T-cell (primary cell): ENCODE measurements at regions not wholly inside any gene's neighbourhood (a gene's known extent, or its start where the extent isn't known, plus 50 kb on each side); places are given as distances from the start of the nearest gene placed in this dataset.

ENCODE experiments used
- ATAC-seq, 4 experiments: fragments of 200-7000 bp in 3 of 4; fragments of 150-1000 bp in 1 of 4; cut with Tn5 transposase; replicated peaks in 1 of 4; 1 replicate in 3 of 4; 2 replicates in 1 of 4; pipeline ENCODE4 v1.10.0; 2021; ENCODE audit warnings: moderate library complexity in 3 of 4, mild to moderate bottlenecking in 2 of 4, moderate number of reproducible peaks in 1 of 4
- CTCF ChIA-PET, 2 donors: fragments of 300-600 bp; sonication (Branson Sonifier 250); formaldehyde crosslinking; loops; one replicate each; lab custom pipeline; 2022; ENCODE audit warnings: antibody characterized with exemption in 2 of 2; lab: Charles Lee
- POLR2A ChIA-PET, 2 donors: fragments of 300-600 bp; sonication (Branson Sonifier 250); formaldehyde crosslinking; loops; one replicate each; lab custom pipeline; 2022; ENCODE audit warnings: antibody characterized with exemption in 2 of 2; lab: Charles Lee
- DNase-seq, 35 experiments: peaks; one replicate each; pipeline versions ENCODE4 v3.0.0 to v3.0.0-alpha.2; 2013 to 2023
- H3K27ac ChIP-seq: one replicate; pipeline ENCODE4 v1.5.1; 2013; ENCODE audit warnings: low read length
- H3K27me3 ChIP-seq, 2 experiments: replicated peaks in 1 of 2; 1 replicate in 1 of 2; 2 replicates in 1 of 2; pipeline versions ENCODE4 v1.6.1 to v1.7.0; 2013; ENCODE audit warnings: low read length in 1 of 2, mixed read lengths in 1 of 2; ENCODE audit not compliant: control insufficient read depth in 2 of 2, insufficient read depth in 2 of 2; ENCODE audit errors: extremely low read depth in 1 of 2
- H3K36me3 ChIP-seq, 2 donors: 1 replicate in 1 of 2; 2 replicates in 1 of 2; pipeline versions ENCODE4 v1.6.1 to v1.7.0; 2013; ENCODE audit warnings: low read length in 1 of 2; ENCODE audit not compliant: control insufficient read depth in 2 of 2, insufficient read depth in 1 of 2; ENCODE audit errors: extremely low read depth in 1 of 2
- H3K4me1 ChIP-seq, 2 experiments: 1 replicate in 1 of 2; 2 replicates in 1 of 2; pipeline versions ENCODE4 v1.6.1 to v1.7.0; 2013; ENCODE audit warnings: low read length in 2 of 2, mixed read lengths in 1 of 2; ENCODE audit not compliant: insufficient read depth in 2 of 2, control insufficient read depth in 1 of 2; ENCODE audit errors: extremely low read depth in 1 of 2
- H3K4me3 ChIP-seq, 2 donors: 1 replicate in 1 of 2; 2 replicates in 1 of 2; pipeline versions ENCODE4 v1.5.1 to v1.7.0; 2013; ENCODE audit warnings: mild to moderate bottlenecking in 2 of 2, low read length in 1 of 2, moderate library complexity in 1 of 2; ENCODE audit not compliant: control insufficient read depth in 1 of 2; ENCODE audit errors: extremely low read depth in 1 of 2
- H3K9me3 ChIP-seq: 2 replicates; pipeline ENCODE4 v1.7.0; 2013
- H3K27ac Mint-ChIP-seq, 2 donors: one replicate each; pipeline ENCODE4 v1.8.0; 2020 to 2021; ENCODE audit warnings: mild to moderate bottlenecking in 2 of 2, mixed read lengths in 2 of 2
- H3K27me3 Mint-ChIP-seq, 2 donors: one replicate each; pipeline ENCODE4 v1.8.0; 2021 to 2022; ENCODE audit warnings: mixed read lengths in 2 of 2
- H3K36me3 Mint-ChIP-seq: one replicate; pipeline ENCODE4 v1.8.0; 2021; ENCODE audit warnings: mixed read lengths
- H3K4me1 Mint-ChIP-seq, 3 donors: one replicate each; pipeline ENCODE4 v1.8.0; 2020 to 2022; ENCODE audit warnings: mixed read lengths in 3 of 3, mild to moderate bottlenecking in 1 of 3
- H3K4me3 Mint-ChIP-seq, 3 donors: one replicate each; pipeline ENCODE4 v1.8.0; 2020 to 2022; ENCODE audit warnings: mild to moderate bottlenecking in 3 of 3, mixed read lengths in 3 of 3, moderate library complexity in 3 of 3
- H3K9me3 Mint-ChIP-seq, 3 donors: one replicate each; pipeline ENCODE4 v1.8.0; 2020 to 2022; ENCODE audit warnings: mixed read lengths in 3 of 3
- WGBS: methylation state at CpG from one replicate; pipeline ENCODE4 v1.1.5; 2013; ENCODE audit warnings: missing lambda C conversion rate; ENCODE audit not compliant: insufficient coverage; 5-methylcytosine and 5-hydroxymethylcytosine counted together

- 100% methylated on average over 3 of the region's 3 CpGs for WGBS
- H3K27ac Mint-ChIP-seq: no peak overlapping the region
These were observed 83.3 kb upstream of the SNRK start for GRCh38 chr3:43203022-43203421.

GRCh38 chr3:43201581-43201980, 84.8 kb upstream of the SNRK start:
- ChIA-PET POLR2A (no interaction called here), CTCF (no interaction called here)
- DNase-seq (no peak), ATAC-seq (no peak)
- WGBS: no CpG with 5 or more reads among the region's 1 CpG
- no peak overlapping the region for H3K27ac Mint-ChIP-seq
- no peaks in the 10 kb centered on the region for H3K9me3 Mint-ChIP-seq
- H3K4me1 ChIP-seq: peaks cover 6 to 22% of the 10 kb centered on the region in 2 experiments
- H3K27me3 Mint-ChIP-seq: no peaks in the 10 kb centered on the region
- no peaks in the 10 kb centered on the region for H3K27me3 ChIP-seq
- no peaks in the 10 kb centered on the region for H3K36me3 ChIP-seq
- no peak overlapping the region for H3K4me3 ChIP-seq
- H3K4me3 Mint-ChIP-seq: no peak overlapping the region
- H3K4me1 Mint-ChIP-seq: peaks cover 40 to 45% (median 42%) of the 10 kb centered on the region in 3 donors
- H3K27ac ChIP-seq: no peak overlapping the region
- H3K36me3 Mint-ChIP-seq: no peaks in the 10 kb centered on the region
- no peaks in the 10 kb centered on the region for H3K9me3 ChIP-seq

More at GRCh38 chr3:43203022-43203421, 83.3 kb upstream of the SNRK start:
- Mint-ChIP-seq H3K27me3 (no peaks in the 10 kb centered on the region), H3K4me3 (no peak overlapping the region), H3K4me1 (peaks cover 27 to 31% (median 29%) of the 10 kb centered on the region in 3 donors), H3K9me3 (no peaks in the 10 kb centered on the region), H3K36me3 (no peaks in the 10 kb centered on the region)
- H3K36me3 ChIP-seq: no peaks in the 10 kb centered on the region
- no peak for ATAC-seq
- H3K4me3 ChIP-seq: no peak overlapping the region
- CTCF ChIA-PET: no interaction called here
- H3K27me3 ChIP-seq: no peaks in the 10 kb centered on the region
- H3K4me1 ChIP-seq: peaks cover 4 to 11% of the 10 kb centered on the region in 2 experiments
- POLR2A ChIA-PET: no interaction called here
- no peaks in the 10 kb centered on the region for H3K9me3 ChIP-seq
- DNase-seq: no peak
- H3K27ac ChIP-seq: no peak overlapping the region

- Histone ChIP-seq H3K27me3 (no peaks in the 10 kb centered on the region), H3K27ac (no peak overlapping the region), H3K4me1 (peaks cover 24 to 40% of the 10 kb centered on the region in 2 experiments), H3K4me3 (no peak overlapping the region), H3K9me3 (no peaks in the 10 kb centered on the region), H3K36me3 (no peaks in the 10 kb centered on the region)
- WGBS: 80% methylated on average over 2 of the region's 3 CpGs
- no peaks in the 10 kb centered on the region for H3K9me3 Mint-ChIP-seq
- no peak overlapping the region for H3K27ac Mint-ChIP-seq
- peaks cover 58 to 63% (median 60%) of the 10 kb centered on the region in 3 donors for H3K4me1 Mint-ChIP-seq
- H3K27me3 Mint-ChIP-seq: no peaks in the 10 kb centered on the region
- DNase-seq (no peak), ATAC-seq (no peak)
- no peak overlapping the region for H3K4me3 Mint-ChIP-seq
- no peaks in the 10 kb centered on the region for H3K36me3 Mint-ChIP-seq
- POLR2A ChIA-PET: interaction anchor here in 1 of 2 donors (0.5 kb wide), 1 partner anchor 292 kb away, joined by 3 read pairs; no protein-coding TSS in a partner anchor
- CTCF ChIA-PET: no interaction called here
These were observed 86.6 kb upstream of the SNRK start for GRCh38 chr3:43199645-43200306.

GRCh38 chr3:43198791-43199644, 87.3 kb upstream of the SNRK start:
- Histone ChIP-seq H3K4me3 (no peak overlapping the region), H3K27ac (no peak overlapping the region), H3K9me3 (no peaks in the 10 kb centered on the region), H3K4me1 (peaks cover 32 to 47% of the 10 kb centered on the region in 2 experiments), H3K27me3 (no peaks in the 10 kb centered on the region), H3K36me3 (no peaks in the 10 kb centered on the region)
- no peaks in the 10 kb centered on the region for H3K27me3 Mint-ChIP-seq
- peak overlapping the region; percentile 48 to 58 for H3K27ac Mint-ChIP-seq
- ATAC-seq (no peak), DNase-seq (no peak)
- CTCF ChIA-PET: no interaction called here
- peak overlapping the region in 1 of 3 donors; percentile 35 for H3K4me3 Mint-ChIP-seq
- no peaks in the 10 kb centered on the region for H3K36me3 Mint-ChIP-seq
- POLR2A ChIA-PET: no interaction called here
- H3K9me3 Mint-ChIP-seq: no peaks in the 10 kb centered on the region
- WGBS: 79% methylated on average over 1 of the region's 3 CpGs
- H3K4me1 Mint-ChIP-seq: peaks cover 66 to 71% (median 67%) of the 10 kb centered on the region in 3 donors

GRCh38 chr3:43198301-43198700, 88.0 kb upstream of the SNRK start:
- DNase-seq (peak in 1 of 35 experiments; percentile 40), ATAC-seq (peak in 1 of 4 experiments; percentile 51)
- Mint-ChIP-seq H3K27me3 (no peaks in the 10 kb centered on the region), H3K4me3 (peak overlapping the region in 1 of 3 donors; percentile 35), H3K9me3 (no peaks in the 10 kb centered on the region), H3K27ac (peak overlapping the region; percentile 13 to 72), H3K36me3 (no peaks in the 10 kb centered on the region), H3K4me1 (peaks cover 71 to 78% (median 74%) of the 10 kb centered on the region in 3 donors)
- ChIA-PET POLR2A (no interaction called here), CTCF (no interaction called here)
- Histone ChIP-seq H3K4me1 (peaks cover 39 to 55% of the 10 kb centered on the region in 2 experiments), H3K27ac (no peak overlapping the region), H3K27me3 (no peaks in the 10 kb centered on the region), H3K4me3 (no peak overlapping the region), H3K9me3 (no peaks in the 10 kb centered on the region), H3K36me3 (no peaks in the 10 kb centered on the region)
- 13% methylated on average over 1 of the region's 3 CpGs for WGBS

GRCh38 chr3:43197181-43197580, 89.2 kb upstream of the SNRK start:
- WGBS: no CpG with 5 or more reads among the region's 1 CpG
- no peak for DNase-seq
- H3K27me3 ChIP-seq: no peaks in the 10 kb centered on the region
- Mint-ChIP-seq H3K9me3 (no peaks in the 10 kb centered on the region), H3K4me3 (peak overlapping the region in 1 of 3 donors; percentile 67), H3K27ac (peak overlapping the region; percentile 99), H3K4me1 (peaks cover 83 to 89% (median 86%) of the 10 kb centered on the region in 3 donors), H3K27me3 (no peaks in the 10 kb centered on the region), H3K36me3 (no peaks in the 10 kb centered on the region)
- no peak overlapping the region for H3K4me3 ChIP-seq
- ChIA-PET CTCF (no interaction called here), POLR2A (no interaction called here)
- H3K36me3 ChIP-seq: no peaks in the 10 kb centered on the region
- ATAC-seq: no peak
- H3K27ac ChIP-seq: peak overlapping the region; percentile 9
- H3K4me1 ChIP-seq: peaks cover 50 to 65% of the 10 kb centered on the region in 2 experiments
- H3K9me3 ChIP-seq: no peaks in the 10 kb centered on the region
